Natural killer cell treated with Interleukin-12 subunit alpha and Interleukin-12 subunit beta and Interleukin-15 and Interleukin-18, amount 100 ng/mL, for 72 hours (primary cell): ENCODE measurements at regions not wholly inside any gene's neighbourhood (a gene's known extent, or its start where the extent isn't known, plus 50 kb on each side); places are given as distances from the start of the nearest gene placed in this dataset.
A peak's percentile ranks its signal among the peaks of the same experiment; 100 is the strongest.
"Not testable (repeated sequence)": the region's sequence is repeated elsewhere in the genome, so short reads cannot be mapped to it uniquely, and the experiment has no call there.

Experiments
- ATAC-seq, 2 donors: fragments of 150-1000 bp; cut with Tn5 transposase in 1 of 2; sonication (Bioruptor Pico), chemical (Tn5 transposase) in 1 of 2; 2 replicates each; pipeline ENCODE4 v1.10.0; 2021
- DNase-seq: peaks from one replicate; pipeline ENCODE4 v3.0.0; 2022; ENCODE audit warnings: low spot score
- H3K27ac Mint-ChIP-seq, 2 donors: 1 replicate in 1 of 2; 2 replicates in 1 of 2; pipeline ENCODE4 v1.8.0; 2022; ENCODE audit warnings: mixed read lengths in 2 of 2, mild to moderate bottlenecking in 1 of 2, moderate library complexity in 1 of 2
- H3K27me3 Mint-ChIP-seq, 2 donors: 1 replicate in 1 of 2; 2 replicates in 1 of 2; pipeline ENCODE4 v1.8.0; 2022; ENCODE audit warnings: mixed read lengths in 2 of 2
- H3K36me3 Mint-ChIP-seq: one replicate; pipeline ENCODE4 v1.8.0; 2022; ENCODE audit warnings: mixed read lengths
- H3K4me1 Mint-ChIP-seq, 2 donors: 1 replicate in 1 of 2; 2 replicates in 1 of 2; pipeline ENCODE4 v1.8.0; 2022; ENCODE audit warnings: low read depth in 2 of 2, mixed read lengths in 2 of 2, mild to moderate bottlenecking in 1 of 2
- H3K4me3 Mint-ChIP-seq: one replicate; pipeline ENCODE4 v1.8.0; 2022; ENCODE audit warnings: mixed read lengths
- H3K9me3 Mint-ChIP-seq: 2 replicates; pipeline ENCODE4 v1.8.0; 2022; ENCODE audit warnings: mixed read lengths

GRCh38 chr12:47316609-47317049 lies 236.9 kb upstream of the AMIGO2 start:
- Mint-ChIP-seq H3K4me1 (peaks cover 47 to 54% of the 10 kb centered on the region in 2 donors), H3K27ac (peak overlapping the region; percentile 58 to 82), H3K9me3 (no peaks in the 10 kb centered on the region), H3K36me3 (peaks cover 2% of the 10 kb centered on the region), H3K27me3 (no peaks in the 10 kb centered on the region), H3K4me3 (peak overlapping the region; percentile 47)
- ATAC-seq (no peak), DNase-seq (no peak)

- peaks cover 57 to 60% of the 10 kb centered on the region in 2 donors for H3K4me1 Mint-ChIP-seq
- H3K27ac Mint-ChIP-seq = peak overlapping the region in 1 of 2 donors; percentile 83
- no peak for DNase-seq
- no peak for ATAC-seq
- no peaks in the 10 kb centered on the region for H3K27me3 Mint-ChIP-seq
- no peak overlapping the region for H3K4me3 Mint-ChIP-seq
- peaks cover 5% of the 10 kb centered on the region for H3K36me3 Mint-ChIP-seq
- no peaks in the 10 kb centered on the region for H3K9me3 Mint-ChIP-seq
Observed at GRCh38 chr12:47314996-47315395, 235.2 kb upstream of the AMIGO2 start.

GRCh38 chr12:47312808-47313426 lies 233.2 kb upstream of the AMIGO2 start:
- peaks cover 5% of the 10 kb centered on the region for H3K36me3 Mint-ChIP-seq
- H3K4me1 Mint-ChIP-seq = peaks cover 60 to 69% of the 10 kb centered on the region in 2 donors
- no peak for DNase-seq
- no peak overlapping the region for H3K4me3 Mint-ChIP-seq
- no peaks in the 10 kb centered on the region for H3K9me3 Mint-ChIP-seq
- no peak for ATAC-seq
- H3K27me3 Mint-ChIP-seq = no peaks in the 10 kb centered on the region
- H3K27ac Mint-ChIP-seq = peak overlapping the region; percentile 45 to 83

GRCh38 chr12:47312147-47312546 lies 232.4 kb upstream of the AMIGO2 start:
- Mint-ChIP-seq H3K27me3 (no peaks in the 10 kb centered on the region), H3K36me3 (peaks cover 5% of the 10 kb centered on the region), H3K27ac (peak overlapping the region; percentile 57 to 83), H3K4me1 (peaks cover 62 to 74% of the 10 kb centered on the region in 2 donors), H3K9me3 (no peaks in the 10 kb centered on the region), H3K4me3 (no peak overlapping the region)
- no peak for ATAC-seq
- no peak for DNase-seq

- ATAC-seq = peak; percentile 64 to 89
Observed at GRCh38 chr12:47311568-47311967, 231.8 kb upstream of the AMIGO2 start.

GRCh38 chr12:47311010-47311409 lies 231.3 kb upstream of the AMIGO2 start:
- peak overlapping the region; percentile 57 to 72 for H3K27ac Mint-ChIP-seq
- peaks cover 5% of the 10 kb centered on the region for H3K36me3 Mint-ChIP-seq
- H3K27me3 Mint-ChIP-seq = no peaks in the 10 kb centered on the region
- no peaks in the 10 kb centered on the region for H3K9me3 Mint-ChIP-seq
- DNase-seq = no peak
- H3K4me3 Mint-ChIP-seq = no peak overlapping the region
- peaks cover 62 to 75% of the 10 kb centered on the region in 2 donors for H3K4me1 Mint-ChIP-seq
- no peak for ATAC-seq

More at GRCh38 chr12:47311568-47311967, 231.8 kb upstream of the AMIGO2 start:
- peak; percentile 66 for DNase-seq
- H3K4me3 Mint-ChIP-seq = peak overlapping the region; percentile 53
- H3K27ac Mint-ChIP-seq = peak overlapping the region; percentile 57 to 72
- peaks cover 5% of the 10 kb centered on the region for H3K36me3 Mint-ChIP-seq
- H3K27me3 Mint-ChIP-seq = no peaks in the 10 kb centered on the region
- H3K4me1 Mint-ChIP-seq = peaks cover 62 to 74% of the 10 kb centered on the region in 2 donors
- no peaks in the 10 kb centered on the region for H3K9me3 Mint-ChIP-seq

- DNase-seq (no peak), ATAC-seq (no peak)
- H3K27me3 Mint-ChIP-seq = no peaks in the 10 kb centered on the region
- peaks cover 46 to 62% of the 10 kb centered on the region in 2 donors for H3K4me1 Mint-ChIP-seq
- H3K36me3 Mint-ChIP-seq = peaks cover 5% of the 10 kb centered on the region
- H3K27ac Mint-ChIP-seq = peak overlapping the region; percentile 72 to 77
- H3K4me3 Mint-ChIP-seq = no peak overlapping the region
- H3K9me3 Mint-ChIP-seq = no peaks in the 10 kb centered on the region
Observed at GRCh38 chr12:47308672-47309071, 228.9 kb upstream of the AMIGO2 start.

- DNase-seq (peak; percentile 74), ATAC-seq (peak; percentile 73 to 84)
- Mint-ChIP-seq H3K4me1 (peaks cover 41 to 56% of the 10 kb centered on the region in 2 donors), H3K27me3 (no peaks in the 10 kb centered on the region), H3K27ac (peak overlapping the region; percentile 72 to 77), H3K9me3 (no peaks in the 10 kb centered on the region), H3K4me3 (peak overlapping the region; percentile 92), H3K36me3 (peaks cover 5% of the 10 kb centered on the region)
Observed at GRCh38 chr12:47307680-47308399, 228.1 kb upstream of the AMIGO2 start.

- not testable (repeated sequence) for H3K27me3 Mint-ChIP-seq, H3K9me3 Mint-ChIP-seq, H3K36me3 Mint-ChIP-seq
- H3K27ac Mint-ChIP-seq = peak overlapping the region; percentile 72 to 77
- peak; percentile 71 to 72 for ATAC-seq
- peak overlapping the region; percentile 92 for H3K4me3 Mint-ChIP-seq
- peak; percentile 72 for DNase-seq
- peaks cover 37 to 54% of the 10 kb centered on the region in 2 donors for H3K4me1 Mint-ChIP-seq
Observed at GRCh38 chr12:47306773-47307679, 227.3 kb upstream of the AMIGO2 start.

GRCh38 chr12:47306130-47306529 lies 226.4 kb upstream of the AMIGO2 start:
- Mint-ChIP-seq H3K9me3 (no peaks in the 10 kb centered on the region), H3K4me3 (no peak overlapping the region), H3K36me3 (no peaks in the 10 kb centered on the region), H3K27ac (no peak overlapping the region), H3K27me3 (no peaks in the 10 kb centered on the region), H3K4me1 (peaks cover 31 to 49% of the 10 kb centered on the region in 2 donors)
- DNase-seq (no peak), ATAC-seq (no peak)

- ATAC-seq = no peak
- H3K4me1 Mint-ChIP-seq = peaks cover 31 to 42% of the 10 kb centered on the region in 2 donors
- H3K27ac Mint-ChIP-seq = no peak overlapping the region
Observed at GRCh38 chr12:47305464-47305863, 225.7 kb upstream of the AMIGO2 start.

GRCh38 chr12:47303995-47304560 lies 224.3 kb upstream of the AMIGO2 start:
- Mint-ChIP-seq H3K36me3 (peaks cover 2% of the 10 kb centered on the region), H3K4me3 (no peak overlapping the region), H3K4me1 (peaks cover 33 to 36% of the 10 kb centered on the region in 2 donors), H3K27ac (peak overlapping the region in 1 of 2 donors; percentile 42), H3K27me3 (no peaks in the 10 kb centered on the region), H3K9me3 (peaks cover 2% of the 10 kb centered on the region)
- ATAC-seq = no peak
- DNase-seq = no peak

More at GRCh38 chr12:47305464-47305863, 225.7 kb upstream of the AMIGO2 start:
- Mint-ChIP-seq H3K4me3 (no peak overlapping the region), H3K9me3 (no peaks in the 10 kb centered on the region), H3K36me3 (no peaks in the 10 kb centered on the region), H3K27me3 (no peaks in the 10 kb centered on the region)
- no peak for DNase-seq

GRCh38 chr12:47303207-47303606 lies 223.4 kb upstream of the AMIGO2 start:
- Mint-ChIP-seq H3K27ac (peak overlapping the region in 1 of 2 donors; percentile 42), H3K9me3 (peaks cover 3% of the 10 kb centered on the region), H3K36me3 (peaks cover 8% of the 10 kb centered on the region), H3K4me1 (peaks cover 34 to 35% of the 10 kb centered on the region in 2 donors), H3K27me3 (no peaks in the 10 kb centered on the region), H3K4me3 (no peak overlapping the region)
- ATAC-seq (no peak), DNase-seq (no peak)
